Peyer's patch (tissue), 4 donors: ENCODE measurements at regions not wholly inside any gene's neighbourhood (a gene's known extent, or its start where the extent isn't known, plus 50 kb on each side); places are given as distances from the start of the nearest gene placed in this dataset.

Experiments used
- DNase-seq, 3 donors: peaks; one replicate each; pipeline ENCODE4 v3.0.0-alpha.2; 2017 to 2019
- H3K27ac ChIP-seq, 4 donors: fragments of 200-600 bp; sonication (generic); one replicate each; pipeline ENCODE4 v1.5.1; 2016 to 2019
- H3K27me3 ChIP-seq, 2 donors: fragments of 200-600 bp; sonication (generic); one replicate each; pipeline ENCODE4 v1.5.1; 2019
- H3K36me3 ChIP-seq, 3 donors: fragments of 200-600 bp; sonication (generic); one replicate each; pipeline ENCODE4 v1.5.1; 2016 to 2019
- H3K4me1 ChIP-seq, 4 donors: fragments of 200-600 bp; sonication (generic); one replicate each; pipeline ENCODE4 v1.5.1; 2016 to 2019
- H3K4me3 ChIP-seq, 4 donors: fragments of 200-600 bp; sonication (generic); 1 replicate in 3 of 4; 2 replicates in 1 of 4; pipeline ENCODE4 v1.5.1; 2016 to 2019; ENCODE audit warnings: mild to moderate bottlenecking in 1 of 4
- H3K9me3 ChIP-seq, 4 donors: fragments of 200-600 bp; sonication (generic); one replicate each; pipeline ENCODE4 v1.5.1; 2016 to 2019; ENCODE audit warnings: mild to moderate bottlenecking in 1 of 4
- CTCF ChIP-seq, 6 experiments: fragments of 450-650 bp in 4 of 6; fragments of 200-600 bp in 2 of 6; sonication (generic) in 1 of 6; IDR thresholded peaks; one replicate each; pipeline ENCODE4 v1.5.1; 2017 to 2019; ENCODE audit warnings: antibody characterized with exemption in 6 of 6, mild to moderate bottlenecking in 3 of 6, moderate library complexity in 1 of 6
- POLR2A ChIP-seq, 2 donors: fragments of 450-650 bp; IDR thresholded peaks; one replicate each; pipeline ENCODE4 v1.5.1; 2017; ENCODE audit warnings: antibody characterized with exemption in 2 of 2, mild to moderate bottlenecking in 2 of 2, moderate library complexity in 2 of 2

- Histone ChIP-seq H3K9me3 (no peaks in the 10 kb centered on the region), H3K4me3 (no peak overlapping the region), H3K4me1 (no peaks in the 10 kb centered on the region), H3K27me3 (no peaks in the 10 kb centered on the region), H3K36me3 (no peaks in the 10 kb centered on the region), H3K27ac (no peak overlapping the region)
- DNase-seq = no peak
- TF ChIP-seq CTCF (IDR thresholded peaks at IDR 0.05) = no peak
- no peak for TF ChIP-seq POLR2A (IDR thresholded peaks at IDR 0.05)
Observed at GRCh38 chr13:67341406-67341805, 111.3 kb upstream of the PCDH9 start.

- no peak overlapping the region for H3K27ac ChIP-seq
- no peaks in the 10 kb centered on the region for H3K36me3 ChIP-seq
- H3K4me1 ChIP-seq = no peaks in the 10 kb centered on the region
- peaks cover 0 to 3% (median 0%) of the 10 kb centered on the region in 4 donors for H3K9me3 ChIP-seq
- no peak for TF ChIP-seq POLR2A (IDR thresholded peaks at IDR 0.05)
- no peak for TF ChIP-seq CTCF (IDR thresholded peaks at IDR 0.05)
- DNase-seq = no peak
- no peaks in the 10 kb centered on the region for H3K27me3 ChIP-seq
- H3K4me3 ChIP-seq = no peak overlapping the region
Observed at GRCh38 chr13:67330149-67330548, 100.0 kb upstream of the PCDH9 start.

- H3K9me3 ChIP-seq = peaks cover 0 to 3% (median 0%) of the 10 kb centered on the region in 4 donors
- no peak for TF ChIP-seq POLR2A (IDR thresholded peaks at IDR 0.05)
- no peak for TF ChIP-seq CTCF (IDR thresholded peaks at IDR 0.05)
- H3K36me3 ChIP-seq = no peaks in the 10 kb centered on the region
- no peak overlapping the region for H3K4me3 ChIP-seq
- DNase-seq = no peak
- no peaks in the 10 kb centered on the region for H3K27me3 ChIP-seq
- no peak overlapping the region for H3K27ac ChIP-seq
- no peaks in the 10 kb centered on the region for H3K4me1 ChIP-seq
Observed at GRCh38 chr13:67328895-67329294, 98.8 kb upstream of the PCDH9 start.

GRCh38 chr13:67318860-67319259 lies 88.7 kb upstream of the PCDH9 start:
- TF ChIP-seq POLR2A (IDR thresholded peaks at IDR 0.05) (no peak), CTCF (IDR thresholded peaks at IDR 0.05) (no peak)

GRCh38 chr13:67318398-67318797 lies 88.3 kb upstream of the PCDH9 start:
- DNase-seq = no peak
- no peak overlapping the region for H3K27ac ChIP-seq
- H3K36me3 ChIP-seq = no peaks in the 10 kb centered on the region
- H3K9me3 ChIP-seq = no peaks in the 10 kb centered on the region
- no peaks in the 10 kb centered on the region for H3K4me1 ChIP-seq
- no peak overlapping the region for H3K4me3 ChIP-seq
- no peak for TF ChIP-seq POLR2A (IDR thresholded peaks at IDR 0.05)
- no peak for TF ChIP-seq CTCF (IDR thresholded peaks at IDR 0.05)
- no peaks in the 10 kb centered on the region for H3K27me3 ChIP-seq

More at GRCh38 chr13:67318860-67319259, 88.7 kb upstream of the PCDH9 start:
- no peaks in the 10 kb centered on the region for H3K9me3 ChIP-seq
- no peaks in the 10 kb centered on the region for H3K36me3 ChIP-seq
- H3K27me3 ChIP-seq = no peaks in the 10 kb centered on the region
- no peak overlapping the region for H3K4me3 ChIP-seq
- no peaks in the 10 kb centered on the region for H3K4me1 ChIP-seq
- no peak overlapping the region for H3K27ac ChIP-seq
- no peak for DNase-seq

GRCh38 chr13:67314405-67314804 lies 84.3 kb upstream of the PCDH9 start:
- TF ChIP-seq CTCF (IDR thresholded peaks at IDR 0.05) = no peak
- no peak for TF ChIP-seq POLR2A (IDR thresholded peaks at IDR 0.05)
- no peaks in the 10 kb centered on the region for H3K27me3 ChIP-seq

More at GRCh38 chr13:67314405-67314804, 84.3 kb upstream of the PCDH9 start:
- no peak overlapping the region for H3K4me3 ChIP-seq
- H3K27ac ChIP-seq = no peak overlapping the region
- H3K9me3 ChIP-seq = no peaks in the 10 kb centered on the region
- H3K36me3 ChIP-seq = no peaks in the 10 kb centered on the region
- no peak for DNase-seq
- no peaks in the 10 kb centered on the region for H3K4me1 ChIP-seq
